Skeletal muscle cell (primary cell): ENCODE measurements at regions not wholly inside any gene's neighbourhood (a gene's known extent, or its start where the extent isn't known, plus 50 kb on each side); places are given as distances from the start of the nearest gene placed in this dataset.
"Not testable (repeated sequence)": the region's sequence is repeated elsewhere in the genome, so short reads cannot be mapped to it uniquely, and the experiment has no call there.

Experiments
- DNase-seq: peaks from one replicate; pipeline ENCODE4 v3.0.0-alpha.2; 2010; ENCODE audit warnings: low read depth
- H3K4me3 ChIP-seq: 2 replicates; pipeline ENCODE4 v1.5.1; 2011; ENCODE audit warnings: low read depth, mild to moderate bottlenecking, control low read depth, low read length, moderate library complexity

DNA sequence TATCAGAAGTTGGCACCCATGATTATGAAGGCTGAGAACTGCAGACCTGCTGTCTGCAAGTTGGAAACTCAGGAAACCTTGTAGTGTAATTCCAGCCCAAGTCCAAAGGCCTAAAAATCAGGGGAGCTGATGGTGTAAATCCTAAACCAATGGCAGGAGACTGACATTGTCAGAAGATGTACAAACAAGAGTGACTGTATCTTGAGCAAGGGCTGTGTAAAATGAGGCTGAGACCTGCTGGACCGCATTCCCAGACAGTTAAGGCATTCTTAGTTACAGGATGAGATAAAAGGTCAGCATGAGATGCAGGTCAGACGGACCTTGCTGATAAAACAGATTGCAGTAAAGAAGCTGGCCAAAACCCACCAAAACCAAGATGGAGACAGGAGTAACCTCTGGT, 147.7 kb downstream of the COG6 start:
- H3K4me3 ChIP-seq: no peak overlapping the region
- no peak for DNase-seq

DNA sequence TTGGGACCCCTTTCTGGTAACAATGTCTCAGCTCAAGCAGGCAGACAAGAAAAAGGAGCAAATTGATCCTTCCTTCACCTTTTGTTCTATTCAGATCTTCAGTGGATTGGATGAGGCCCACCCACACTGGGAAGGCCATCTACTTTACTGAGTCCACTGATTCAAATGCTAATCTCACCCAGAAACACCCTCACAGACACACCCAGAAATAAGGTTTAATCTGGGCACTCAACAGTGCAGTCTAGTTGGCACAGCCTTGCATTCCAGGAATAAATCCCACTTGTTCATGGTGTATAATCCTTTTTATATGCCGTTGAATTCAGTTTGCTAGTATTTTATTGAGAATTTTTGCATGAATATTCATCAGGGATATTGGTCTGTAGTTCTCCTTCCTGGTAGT, 148.4 kb downstream of the COG6 start:
- no peak for DNase-seq
- no peak overlapping the region for H3K4me3 ChIP-seq

DNA sequence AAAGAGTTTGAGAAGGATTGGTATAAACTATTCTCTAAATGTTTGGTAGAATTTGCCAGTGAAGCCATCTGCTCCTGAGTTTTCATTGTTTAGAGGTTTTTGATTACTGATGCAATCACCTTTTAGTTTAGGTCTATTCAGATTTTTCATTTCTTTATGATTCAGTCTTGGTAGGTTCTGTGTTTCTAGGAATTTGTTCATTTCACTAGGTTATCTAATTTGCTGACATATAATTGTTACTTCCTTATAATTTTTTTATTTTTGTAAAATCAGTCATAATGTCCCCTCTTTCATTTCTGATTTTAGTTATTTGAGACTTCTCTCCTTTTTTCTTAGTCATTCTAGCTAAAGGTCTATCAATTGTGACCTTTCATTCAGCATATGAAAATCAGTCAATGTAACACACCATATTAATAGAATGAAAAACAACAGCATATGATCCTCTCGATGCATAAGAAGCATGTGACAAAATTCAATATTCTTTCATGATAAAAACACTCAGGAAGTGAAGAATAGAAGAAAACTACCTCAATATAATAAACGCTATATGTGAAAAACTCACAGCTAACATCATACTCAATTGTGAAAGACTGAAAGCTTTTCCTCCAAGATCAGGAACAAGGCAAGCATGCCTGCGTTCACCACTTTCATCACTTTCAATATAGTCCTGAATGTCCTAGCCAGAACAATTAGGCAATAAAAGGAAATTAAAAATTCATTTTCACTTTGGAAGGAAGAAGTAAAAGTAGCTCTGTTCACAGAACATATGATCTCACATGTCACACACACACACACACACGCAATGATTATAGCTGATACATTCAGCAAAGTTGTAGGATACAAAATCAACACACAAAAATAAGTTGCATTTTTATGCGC, 149.1 kb downstream of the COG6 start:
- no peak for DNase-seq
- no peak overlapping the region for H3K4me3 ChIP-seq

DNA sequence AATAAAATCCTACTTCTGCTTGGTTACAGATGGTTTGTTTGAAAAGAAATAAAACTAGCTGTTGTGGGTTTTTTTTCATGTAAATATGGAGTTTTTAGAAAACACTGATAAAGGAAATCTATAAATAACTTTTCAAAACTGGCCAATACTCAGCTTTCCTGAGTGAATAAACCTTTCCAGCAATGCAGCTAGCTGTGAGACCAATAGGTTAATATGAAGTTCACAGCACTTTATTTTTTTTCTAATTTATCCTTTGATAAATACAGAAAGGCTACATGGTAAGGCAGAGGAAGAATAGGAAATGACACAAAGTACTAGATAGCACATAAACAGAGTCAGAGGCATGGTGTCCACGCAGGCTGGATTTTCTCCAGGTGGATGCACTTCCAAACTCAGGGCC, 154.0 kb downstream of the COG6 start:
- no peak overlapping the region for H3K4me3 ChIP-seq
- DNase-seq: no peak

DNA sequence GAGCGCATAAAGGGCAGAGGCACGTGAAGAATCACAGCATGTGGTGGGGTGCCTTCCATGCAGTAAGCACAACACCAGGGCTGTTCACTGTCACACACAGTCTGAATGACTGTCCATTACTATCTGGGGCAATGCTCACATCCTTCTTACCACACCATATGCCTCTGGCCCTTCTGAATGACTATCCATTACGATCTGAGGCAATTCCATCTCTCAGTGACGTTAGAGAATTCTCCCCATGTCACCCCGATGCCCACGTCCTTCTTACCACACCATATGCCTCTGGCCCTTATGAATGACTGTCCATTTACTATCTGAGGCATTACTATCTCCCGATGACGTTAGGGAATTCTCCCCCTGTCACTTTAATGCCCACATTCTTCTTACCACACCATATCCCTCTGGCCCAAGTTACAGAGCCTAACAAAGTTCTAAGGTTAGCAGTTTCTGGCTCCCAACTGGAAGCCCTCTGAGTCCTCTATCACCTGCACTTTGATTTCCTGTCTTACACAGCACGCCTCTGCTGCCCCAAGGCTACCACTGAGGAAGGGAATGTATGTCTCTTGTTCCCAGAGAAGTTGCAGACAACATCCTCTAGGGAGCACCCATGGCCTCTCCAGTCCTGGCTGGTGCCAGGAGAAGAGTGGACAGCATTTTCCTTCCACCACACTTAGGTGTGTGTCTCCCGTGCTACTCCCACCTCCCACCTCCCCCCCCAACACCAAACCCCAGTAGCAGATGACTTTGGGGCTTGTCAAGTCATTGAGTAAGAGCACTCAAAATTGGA, 154.8 kb downstream of the COG6 start:
- no peak for DNase-seq
- H3K4me3 ChIP-seq: no peak overlapping the region

DNA sequence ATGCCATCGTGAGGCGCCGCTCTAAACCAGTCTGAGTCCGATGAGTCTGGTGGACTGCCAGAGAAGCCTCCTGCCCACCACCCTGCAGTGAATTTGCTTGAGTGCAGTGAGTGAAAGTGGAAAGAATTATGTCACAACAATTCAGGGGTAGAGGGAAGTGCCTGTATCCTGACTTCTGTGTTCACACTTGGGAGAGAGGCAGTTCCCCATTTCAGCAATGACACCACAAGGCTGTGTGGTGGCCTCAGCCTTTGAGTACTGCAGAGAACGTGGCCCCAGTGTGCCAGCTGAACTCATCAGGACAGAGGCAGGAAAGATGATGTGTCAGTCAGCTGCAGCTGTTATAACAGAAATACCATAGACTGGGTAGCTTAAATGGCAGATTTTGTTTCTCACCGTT, 155.6 kb downstream of the COG6 start:
- H3K4me3 ChIP-seq: no peak overlapping the region
- DNase-seq: no peak

DNA sequence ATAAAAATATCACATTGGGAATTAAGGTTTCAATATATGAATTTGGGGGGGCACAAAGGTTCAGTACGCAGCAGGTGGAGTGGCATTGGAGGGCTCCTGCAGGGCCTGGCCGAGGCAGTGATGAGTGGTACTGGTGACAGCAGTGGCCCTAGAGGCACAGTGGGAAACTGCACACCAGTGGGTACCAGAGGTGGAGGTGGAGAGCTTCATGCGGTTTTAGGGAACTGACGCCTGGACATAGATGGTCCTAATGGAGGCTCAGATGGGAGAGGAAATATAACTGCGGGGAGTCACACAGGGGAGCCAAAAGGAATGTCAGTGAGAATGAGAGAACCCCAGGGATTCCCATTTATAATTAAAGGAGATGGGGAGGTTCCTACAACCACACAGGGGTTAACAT, 156.2 kb downstream of the COG6 start:
- no peak for DNase-seq
- H3K4me3 ChIP-seq: no peak overlapping the region

DNA sequence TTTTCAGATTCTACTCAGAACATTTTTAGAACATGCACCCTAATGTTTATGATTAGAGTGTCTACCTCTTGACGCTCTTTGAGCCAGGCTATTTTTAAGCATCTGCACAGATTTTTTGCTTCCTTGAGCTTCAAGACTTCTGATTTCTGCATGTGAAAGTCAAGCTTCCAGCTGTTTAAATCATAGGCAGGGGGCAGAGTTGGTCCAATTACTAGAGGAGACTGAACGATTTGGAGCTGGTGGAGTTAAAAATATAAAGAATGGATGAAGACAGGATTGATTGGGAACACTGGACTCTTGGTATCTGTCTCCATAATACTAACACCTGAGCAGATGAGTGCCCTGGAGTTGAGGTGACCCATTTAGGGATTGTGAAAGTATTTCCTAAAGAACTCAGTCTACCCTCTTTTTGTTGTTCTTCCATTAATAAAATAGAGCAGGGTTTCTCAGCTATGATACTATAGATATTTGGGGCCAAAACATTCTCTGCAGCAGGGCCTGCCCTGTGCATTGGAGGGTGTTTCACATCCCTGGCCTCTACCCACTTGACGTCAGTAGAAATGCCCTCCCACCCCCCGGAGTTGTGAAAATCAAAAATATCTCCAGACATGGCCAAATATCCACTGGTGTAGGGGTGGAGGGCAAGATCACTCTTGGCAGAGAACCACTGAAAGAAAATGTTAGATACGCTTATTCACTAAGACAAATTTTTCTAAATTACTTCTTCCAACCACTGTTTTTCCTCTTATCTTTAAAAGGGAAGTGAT, 160.1 kb downstream of the COG6 start:
- H3K4me3 ChIP-seq: no peak overlapping the region
- no peak for DNase-seq

DNA sequence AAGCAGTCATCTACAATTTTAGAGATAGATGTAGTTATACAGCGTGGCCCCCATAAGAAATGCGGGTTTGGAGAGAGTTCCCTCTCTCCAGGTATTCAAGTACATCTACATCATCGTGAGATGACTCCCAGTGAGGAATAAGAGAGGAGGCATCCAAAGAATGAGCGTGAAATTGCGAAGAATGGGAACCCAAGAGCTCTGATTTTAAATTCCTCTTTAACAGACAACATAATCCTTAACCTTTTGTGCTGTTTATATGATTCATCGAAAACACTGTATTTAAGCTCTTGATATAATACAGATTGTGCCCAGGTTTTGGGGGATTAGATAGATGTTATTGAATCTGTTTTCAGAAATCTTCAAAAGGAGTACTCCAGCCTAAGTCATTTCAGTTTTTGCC, 161.5 kb downstream of the COG6 start:
- DNase-seq: no peak
- H3K4me3 ChIP-seq: no peak overlapping the region

DNA sequence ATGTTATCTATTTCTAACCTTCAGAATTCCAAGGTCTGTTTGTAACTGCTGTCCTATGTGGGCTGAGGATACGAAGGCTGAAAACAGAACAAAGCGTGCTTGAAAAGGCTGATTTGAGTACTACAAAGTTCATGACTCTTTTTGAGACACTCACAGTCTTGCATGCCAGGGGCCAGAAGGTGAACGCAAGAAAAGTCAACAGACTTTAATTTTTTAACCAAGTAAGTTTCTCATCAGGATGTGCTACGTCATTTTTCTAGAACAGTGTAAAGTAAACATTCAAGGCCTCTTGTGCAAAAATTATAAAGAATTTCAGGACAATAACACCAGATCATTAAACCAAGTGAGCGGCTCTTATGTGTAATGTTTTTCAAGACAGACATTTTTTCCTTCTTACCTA, 163.5 kb downstream of the COG6 start:
- DNase-seq: no peak
- H3K4me3 ChIP-seq: no peak overlapping the region

DNA sequence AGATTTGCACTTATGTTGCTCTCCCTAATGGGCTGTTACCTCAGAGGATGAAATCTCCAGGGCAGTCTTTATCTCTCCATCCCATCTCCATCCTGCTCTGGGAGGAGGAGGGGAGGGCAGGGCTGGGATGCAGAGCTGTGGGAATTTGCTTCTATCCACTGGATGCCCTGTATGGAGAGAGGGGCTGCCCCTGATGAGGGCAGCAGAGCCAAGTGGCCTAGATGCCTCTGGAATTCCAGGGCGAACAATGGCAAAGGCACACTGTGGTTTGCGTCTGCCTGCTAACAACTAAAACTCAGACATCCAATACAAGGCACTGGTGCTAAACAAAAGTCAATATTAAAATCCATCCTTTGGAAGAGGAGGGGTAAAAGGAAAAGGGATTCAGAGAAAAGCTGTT, 165.1 kb downstream of the COG6 start:
- no peak for DNase-seq
- H3K4me3 ChIP-seq: no peak overlapping the region

DNA sequence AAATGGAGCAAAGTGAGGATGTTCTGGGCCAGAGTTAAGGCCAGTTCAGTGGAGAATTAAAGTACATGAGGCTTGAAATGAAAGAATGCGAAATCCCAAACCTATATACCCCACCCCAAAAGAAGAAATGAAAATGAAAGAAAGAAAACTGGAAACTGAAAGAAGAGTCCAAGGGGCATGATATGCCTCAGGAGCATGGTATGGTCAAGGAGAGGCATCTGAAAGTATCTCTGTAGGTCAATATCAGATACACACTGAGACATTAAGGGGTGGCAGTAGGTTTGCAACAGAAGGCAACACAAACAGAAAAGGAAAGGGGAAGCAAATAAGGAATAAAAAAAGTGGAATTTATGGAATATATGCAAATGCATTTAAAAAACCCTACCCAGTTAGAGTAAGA, 166.5 kb downstream of the COG6 start:
- no peak overlapping the region for H3K4me3 ChIP-seq
- DNase-seq: no peak

DNA sequence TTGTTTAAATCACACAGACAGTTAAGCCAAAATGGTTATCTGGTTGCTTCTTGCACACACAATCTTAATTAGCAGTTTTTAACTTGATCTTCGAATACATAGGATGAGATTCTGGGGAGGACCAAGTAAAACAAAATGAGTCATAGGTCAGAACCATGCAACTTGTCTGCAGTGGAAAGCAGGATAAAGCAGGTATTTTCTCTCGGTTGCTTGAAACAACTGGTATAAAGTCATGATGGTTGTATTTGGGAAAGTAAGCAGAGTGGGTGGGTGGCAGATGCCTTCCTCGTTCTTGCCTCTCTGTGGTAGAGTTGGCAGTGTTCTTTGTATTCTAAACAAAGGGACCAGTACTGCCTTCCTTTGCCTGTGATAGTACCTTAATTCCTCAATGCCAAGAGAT, 167.0 kb downstream of the COG6 start:
- no peak for DNase-seq
- H3K4me3 ChIP-seq: no peak overlapping the region

DNA sequence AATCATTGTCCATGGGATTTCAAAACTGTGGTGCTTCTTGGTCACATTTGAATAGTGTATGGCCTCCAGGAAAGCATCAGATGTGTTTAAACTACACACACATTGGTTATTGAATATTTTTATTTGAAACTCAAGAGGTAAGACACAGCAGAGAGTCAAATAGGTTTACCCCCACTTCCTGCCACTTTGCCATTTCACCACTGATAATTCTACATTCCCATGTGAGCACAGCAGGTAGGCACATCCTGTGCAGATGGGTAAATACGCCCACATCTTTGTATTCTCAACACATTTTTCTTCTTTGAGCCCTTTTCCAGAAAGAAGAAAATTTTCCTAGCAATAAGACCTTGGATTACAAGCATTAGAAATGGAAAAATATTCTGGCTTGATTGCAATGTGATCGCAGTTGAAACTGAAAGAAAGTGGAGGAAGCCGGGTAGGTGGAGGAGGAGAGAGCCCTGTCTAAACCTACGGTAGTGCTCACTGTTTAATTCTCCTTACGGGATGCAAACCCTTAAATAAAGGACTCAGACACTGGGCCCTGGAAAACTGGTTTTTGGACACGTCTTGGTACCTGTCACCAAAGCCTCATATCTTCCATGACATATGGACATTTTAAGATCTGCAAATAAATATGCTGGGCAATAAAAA, 167.7 kb downstream of the COG6 start:
- H3K4me3 ChIP-seq: no peak overlapping the region

DNA sequence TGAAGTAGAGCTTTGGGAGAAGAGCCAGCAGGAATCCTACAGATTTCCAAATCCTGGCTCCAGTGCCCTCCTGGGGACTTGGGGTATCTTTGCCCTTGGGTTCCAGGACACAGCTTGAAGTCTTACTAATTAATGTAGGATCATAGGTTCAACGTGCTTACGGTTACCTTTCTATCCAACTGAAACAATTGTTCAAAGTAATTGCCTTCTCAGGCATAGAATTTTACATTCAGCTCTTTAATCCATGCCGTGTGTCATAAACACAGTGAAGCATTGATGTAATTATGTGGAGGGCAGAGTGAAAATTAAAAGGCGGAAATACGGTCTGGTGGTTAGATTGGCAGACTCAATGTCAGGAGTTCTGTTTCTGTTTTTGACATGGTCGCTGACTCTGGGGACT, 170.4 kb downstream of the COG6 start:
- no peak overlapping the region for H3K4me3 ChIP-seq
- DNase-seq: no peak

More for the DNA sequence above, 167.7 kb downstream of the COG6 start:
- no peak for DNase-seq

DNA sequence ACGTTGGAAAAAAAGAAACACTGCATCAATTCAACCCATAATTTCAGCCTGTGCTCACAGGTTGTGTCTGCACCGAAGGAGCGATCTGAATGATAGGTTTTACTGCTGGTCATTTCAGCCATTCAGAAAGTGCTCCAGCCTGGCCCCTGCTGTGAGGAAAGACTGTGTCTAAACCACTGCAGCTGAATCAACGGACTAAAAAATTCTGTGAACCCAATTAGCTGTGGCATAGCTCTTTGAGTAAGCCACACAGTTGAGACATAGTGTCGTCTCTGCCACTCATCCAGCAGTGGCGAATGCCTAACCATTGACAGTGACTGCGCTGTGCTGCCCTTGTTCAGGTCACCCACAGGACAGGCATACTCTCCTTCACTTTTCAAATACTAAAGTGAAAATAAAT, 179.8 kb downstream of the COG6 start:
- no peak for DNase-seq
- no peak overlapping the region for H3K4me3 ChIP-seq

DNA sequence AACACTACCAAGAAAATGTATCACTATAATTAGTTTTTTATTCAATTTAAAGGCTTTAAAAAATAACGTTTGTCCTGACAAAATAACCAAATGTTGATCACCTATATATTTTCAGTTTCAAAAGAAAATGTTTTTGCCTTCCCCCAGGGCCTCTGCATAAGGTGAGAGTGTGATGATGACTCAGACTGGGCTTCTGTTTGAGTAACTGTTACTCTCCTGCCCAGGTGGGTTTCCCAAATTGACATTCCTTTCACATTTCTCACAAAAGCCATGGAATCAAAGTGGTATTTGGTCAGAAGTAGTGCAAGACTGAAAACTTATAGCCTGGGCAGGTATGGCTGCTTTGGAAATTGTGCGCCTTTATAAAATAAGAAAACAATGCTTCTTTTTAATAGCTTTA, 180.6 kb downstream of the COG6 start:
- no peak for DNase-seq
- H3K4me3 ChIP-seq: no peak overlapping the region

DNA sequence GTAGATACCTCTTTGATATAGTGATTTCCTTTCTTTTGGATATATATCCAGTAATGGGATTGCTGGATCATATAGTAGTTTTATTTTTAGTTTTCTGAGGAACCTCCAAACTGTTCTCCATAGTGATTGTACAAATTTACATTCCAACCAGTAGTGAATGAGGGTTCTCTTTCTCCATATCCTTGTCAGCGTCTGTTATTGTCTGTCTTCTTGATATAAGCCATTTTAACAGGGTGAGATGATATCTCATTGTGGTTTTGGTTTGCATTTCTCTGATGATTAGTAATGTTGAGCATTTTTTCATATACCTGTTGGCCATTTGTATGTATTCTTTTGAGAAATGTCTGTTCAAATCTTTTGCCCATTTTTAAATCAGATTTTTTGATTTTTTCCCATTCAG, 182.4 kb downstream of the COG6 start:
- not testable (repeated sequence) for H3K4me3 ChIP-seq, DNase-seq

DNA sequence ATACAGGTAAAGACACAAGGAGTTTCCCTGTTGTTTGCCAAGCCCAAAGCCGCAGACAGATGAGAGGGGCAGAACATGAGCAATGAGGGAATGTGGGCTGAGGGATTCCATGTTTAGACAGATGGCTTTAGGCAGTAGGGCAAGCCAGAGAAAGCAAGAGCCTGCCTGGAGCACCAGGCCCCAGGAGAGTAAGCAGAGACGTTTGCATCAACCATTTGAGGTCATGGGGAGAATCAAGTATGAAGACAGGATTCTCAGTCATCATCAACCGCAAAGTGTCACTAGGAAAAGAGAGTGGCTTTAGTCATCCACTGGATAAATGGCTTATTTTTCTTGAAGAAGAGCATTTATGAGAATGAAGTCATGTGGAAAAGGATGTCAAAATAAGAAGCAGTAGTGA, 184.7 kb downstream of the COG6 start:
- no peak for DNase-seq
- no peak overlapping the region for H3K4me3 ChIP-seq

DNA sequence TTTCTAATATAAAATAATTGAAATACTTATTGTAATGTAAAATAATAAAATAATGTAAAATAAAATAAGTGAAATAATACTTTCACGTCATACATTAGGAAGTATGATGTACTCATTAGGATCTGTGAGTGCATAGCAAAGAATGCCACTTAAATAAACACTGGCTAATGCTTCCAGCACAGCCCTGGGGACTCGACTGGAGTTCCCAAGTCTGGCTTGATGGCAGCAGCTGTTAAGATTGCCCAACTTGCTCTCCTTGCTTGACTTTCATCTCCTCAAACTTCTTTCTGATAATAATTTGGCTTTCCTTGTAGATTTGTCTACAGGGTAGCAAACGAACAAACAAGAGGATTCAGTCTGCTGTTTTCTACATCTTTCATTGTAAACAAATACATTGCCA, 191.9 kb downstream of the COG6 start:
- DNase-seq: no peak
- no peak overlapping the region for H3K4me3 ChIP-seq
